Activated CD8-positive, alpha-beta memory T cell treated with anti-CD3 and anti-CD28 coated beads for 48 hours (primary cell): ENCODE measurements at regions not wholly inside any gene's neighbourhood (a gene's known extent, or its start where the extent isn't known, plus 50 kb on each side); places are given as distances from the start of the nearest gene placed in this dataset.

Experiments
- DNase-seq, 3 experiments: peaks; one replicate each; pipeline ENCODE4 v3.0.0-alpha.2; 2020; ENCODE audit warnings: low read depth in 2 of 3, low spot score in 2 of 3

DNA sequence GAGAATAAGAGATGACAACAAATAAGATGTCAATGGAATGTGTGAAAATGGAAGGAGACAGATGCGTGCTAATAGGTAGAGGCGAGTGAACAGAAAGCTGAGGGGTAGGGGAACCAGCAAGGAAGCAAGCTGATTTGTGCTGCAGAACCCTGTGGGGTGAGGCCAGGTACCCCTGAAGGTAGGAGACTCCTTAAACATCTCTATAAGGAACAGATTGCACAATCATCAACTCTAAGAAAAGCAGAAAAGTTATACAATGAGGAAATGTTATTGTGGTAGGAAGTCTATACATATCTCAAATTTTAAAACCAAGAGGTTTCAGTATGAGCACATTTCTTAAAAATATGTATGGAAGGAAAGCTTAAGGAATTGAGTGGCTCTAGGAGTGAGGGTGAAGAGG lies 315.0 kb upstream of the TPM1 start:
- DNase-seq, result no peak

DNA sequence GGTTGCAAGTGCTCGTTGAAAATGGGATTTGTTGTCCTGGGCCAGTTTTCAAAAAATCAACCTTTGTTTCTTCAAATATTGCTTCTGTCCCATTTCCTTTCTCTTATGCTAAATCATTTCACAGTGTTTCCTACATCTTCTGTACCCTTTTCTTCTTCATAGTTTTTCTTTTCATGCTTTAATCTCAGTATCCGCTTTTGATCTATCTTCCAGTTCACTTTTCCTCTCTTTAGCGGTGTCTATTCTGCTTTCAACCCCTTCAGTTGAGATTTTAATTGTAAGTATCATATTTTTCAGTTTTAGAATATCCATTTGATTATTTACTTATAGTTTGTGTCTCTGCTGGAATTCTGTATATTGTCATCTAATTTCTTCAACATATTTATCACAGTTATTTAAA lies 311.7 kb upstream of the TPM1 start:
- no peak for DNase-seq

DNA sequence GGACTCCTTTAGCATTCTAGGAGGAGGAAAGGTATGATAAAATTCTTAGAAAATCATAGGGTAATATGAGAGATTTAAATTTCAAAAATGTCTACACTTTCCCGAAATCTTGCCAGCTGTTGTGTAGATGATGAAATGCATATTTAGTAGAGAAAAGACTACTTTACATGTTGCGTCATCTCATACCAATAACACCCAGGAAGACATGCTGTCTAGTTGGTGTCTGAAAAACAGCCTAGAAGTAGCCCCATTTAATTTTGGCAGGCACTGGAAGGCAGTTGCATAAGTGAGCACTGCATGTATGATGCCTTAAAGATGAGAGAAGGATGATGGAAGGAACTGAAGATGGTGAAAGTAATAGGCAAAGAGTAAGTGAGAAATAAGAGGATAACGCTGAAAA lies 310.5 kb upstream of the TPM1 start:
- no peak for DNase-seq

DNA sequence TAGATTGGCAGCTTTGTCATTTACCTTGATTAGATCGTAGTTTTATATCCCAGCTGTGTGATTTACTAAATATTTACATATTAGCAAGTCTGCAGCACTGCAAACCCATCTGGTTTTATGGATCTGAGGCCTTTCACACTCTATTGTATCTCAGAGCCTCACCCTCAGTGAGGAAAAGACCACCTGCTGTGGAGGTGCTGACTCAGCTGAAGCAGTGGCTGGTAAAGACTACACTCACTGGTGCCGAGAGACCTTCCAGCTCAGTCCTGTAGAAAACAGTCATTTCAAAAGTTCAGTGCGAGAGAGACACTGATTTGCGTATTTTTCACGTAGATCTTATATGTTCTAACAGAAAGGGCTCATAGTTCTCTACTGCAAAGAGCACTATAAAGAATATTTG lies 307.8 kb upstream of the TPM1 start:
- DNase-seq, result no peak

DNA sequence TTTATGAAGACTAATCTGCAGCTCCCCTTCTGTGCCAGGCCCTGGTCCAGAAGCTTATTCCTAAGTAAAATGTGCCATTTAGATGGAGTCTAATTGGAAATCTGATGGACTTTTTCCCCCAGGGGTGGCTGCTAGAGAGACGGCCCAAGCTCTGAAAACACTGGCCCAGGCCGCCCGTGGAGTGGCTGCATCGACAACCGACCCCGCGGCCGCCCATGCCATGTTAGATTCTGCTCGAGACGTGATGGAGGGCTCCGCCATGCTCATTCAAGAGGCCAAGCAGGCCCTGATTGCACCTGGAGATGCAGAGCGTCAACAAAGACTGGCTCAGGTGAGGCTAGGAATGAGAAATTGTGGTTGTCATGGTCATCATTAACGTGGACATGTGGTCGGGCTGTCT lies 305.8 kb upstream of the TPM1 start:
- no peak for DNase-seq

DNA sequence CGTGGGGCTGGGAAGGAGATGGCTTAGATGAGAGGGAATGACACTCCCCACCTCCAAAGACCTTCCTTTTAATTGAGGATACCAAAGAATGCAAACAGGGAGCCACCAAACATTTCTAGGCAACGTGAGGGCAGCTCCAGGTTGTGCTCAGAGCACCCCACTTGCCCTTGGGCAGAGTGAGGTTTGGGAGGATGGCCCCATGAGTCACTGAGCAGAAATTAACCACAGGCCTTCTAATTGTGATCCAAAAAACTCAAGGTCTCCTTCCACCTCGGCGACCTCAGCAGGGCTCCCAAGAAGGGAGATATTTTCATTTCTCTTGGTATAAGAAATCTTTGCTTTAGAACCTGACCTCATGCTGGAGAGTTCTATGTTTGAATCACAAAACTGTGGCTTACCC lies 305.0 kb upstream of the TPM1 start:
- no peak for DNase-seq

DNA sequence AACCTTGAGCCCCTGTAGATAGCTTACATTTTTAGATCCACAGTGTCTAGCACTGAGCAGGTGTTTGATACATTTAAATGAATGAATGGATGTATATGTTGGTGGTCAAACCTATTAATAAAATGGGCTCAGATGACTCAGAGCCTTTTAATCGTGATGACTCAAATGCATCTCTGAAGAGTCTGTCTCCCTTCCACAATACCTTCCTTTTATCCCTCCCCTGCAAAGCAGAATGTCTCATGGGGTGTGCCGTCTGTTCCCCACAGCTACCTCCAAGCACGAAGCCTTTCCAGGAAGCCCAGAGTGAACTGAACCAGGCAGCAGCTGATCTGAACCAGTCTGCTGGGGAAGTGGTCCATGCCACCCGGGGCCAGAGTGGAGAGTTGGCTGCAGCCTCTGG lies 303.5 kb upstream of the TPM1 start:
- no peak for DNase-seq

DNA sequence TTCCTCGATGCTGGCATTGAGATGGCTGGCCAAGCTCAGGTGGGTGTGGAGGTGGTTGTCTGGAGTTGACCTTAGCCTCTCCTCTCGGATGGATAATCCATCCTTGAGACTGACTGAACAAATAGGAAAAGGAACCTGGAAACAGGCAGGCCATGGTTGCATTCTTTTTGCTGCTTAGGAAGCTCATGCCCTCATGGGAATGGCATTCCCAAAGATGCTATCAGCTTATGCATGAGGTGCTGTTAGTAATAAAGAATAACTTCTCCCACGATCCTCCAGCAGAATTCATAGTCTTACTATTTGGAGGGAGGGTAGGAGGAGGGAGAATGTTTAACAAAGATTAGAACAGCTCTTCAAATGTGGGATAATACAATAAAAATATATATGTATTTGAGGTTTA lies 303.0 kb upstream of the TPM1 start:
- DNase-seq, result no peak

DNA sequence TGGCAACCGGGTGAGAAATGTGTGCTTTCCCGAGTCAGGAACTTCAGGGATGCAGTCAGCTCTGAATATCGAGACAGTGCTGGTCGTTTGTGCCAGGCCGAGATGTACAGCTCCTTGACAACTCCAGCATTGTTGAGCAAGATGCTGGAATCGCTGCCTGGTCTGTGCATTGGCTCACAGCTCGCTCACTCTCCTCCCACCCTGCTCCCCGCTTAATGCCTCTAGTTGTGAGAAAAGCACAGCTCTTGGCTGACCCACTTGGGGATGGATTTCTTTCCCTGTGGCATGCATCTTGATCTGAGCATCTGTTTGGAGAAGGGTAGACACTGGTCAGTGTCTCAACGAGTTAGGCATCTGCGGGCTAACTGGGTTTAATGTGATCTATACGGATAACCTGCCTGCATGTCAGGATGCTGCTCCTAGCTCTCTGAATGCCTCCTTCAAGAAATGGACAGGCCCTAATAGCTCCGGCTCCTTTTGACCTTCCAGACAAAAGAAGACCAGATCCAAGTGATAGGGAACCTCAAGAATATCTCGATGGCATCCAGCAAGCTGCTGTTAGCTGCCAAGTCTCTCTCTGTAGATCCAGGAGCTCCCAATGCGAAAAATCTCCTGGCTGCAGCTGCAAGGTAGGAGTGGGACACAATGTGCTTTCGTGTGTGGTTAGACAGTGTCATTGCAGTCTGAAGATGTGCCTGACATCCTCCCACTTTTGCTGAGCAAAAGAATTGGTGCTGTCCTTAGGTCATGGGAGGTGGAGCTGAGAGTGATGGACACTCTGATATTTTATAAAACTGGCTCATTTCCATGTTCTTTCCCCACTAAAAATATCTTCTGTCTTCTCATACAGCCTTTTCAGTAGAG lies 302.2 kb upstream of the TPM1 start:
- no peak for DNase-seq

DNA sequence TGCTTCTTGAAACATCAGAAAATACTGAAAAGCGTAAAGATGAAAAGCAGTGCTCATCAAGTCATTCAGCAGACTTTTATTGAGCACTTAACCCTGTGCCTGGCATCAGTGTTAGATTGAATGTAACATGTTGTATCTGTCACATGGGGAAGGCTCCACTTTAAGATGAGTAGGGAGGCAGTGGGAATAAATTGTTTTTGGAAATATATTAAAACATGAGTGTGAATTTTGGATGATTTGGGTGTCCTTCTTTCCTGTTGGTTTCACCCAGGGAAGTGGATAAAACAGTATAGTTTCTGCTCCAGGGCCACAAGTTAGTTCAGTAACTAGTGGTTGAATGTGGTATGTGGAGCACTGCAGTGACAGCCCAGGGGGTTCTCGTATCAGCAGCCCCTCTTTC lies 301.4 kb upstream of the TPM1 start:
- DNase-seq, result no peak

DNA sequence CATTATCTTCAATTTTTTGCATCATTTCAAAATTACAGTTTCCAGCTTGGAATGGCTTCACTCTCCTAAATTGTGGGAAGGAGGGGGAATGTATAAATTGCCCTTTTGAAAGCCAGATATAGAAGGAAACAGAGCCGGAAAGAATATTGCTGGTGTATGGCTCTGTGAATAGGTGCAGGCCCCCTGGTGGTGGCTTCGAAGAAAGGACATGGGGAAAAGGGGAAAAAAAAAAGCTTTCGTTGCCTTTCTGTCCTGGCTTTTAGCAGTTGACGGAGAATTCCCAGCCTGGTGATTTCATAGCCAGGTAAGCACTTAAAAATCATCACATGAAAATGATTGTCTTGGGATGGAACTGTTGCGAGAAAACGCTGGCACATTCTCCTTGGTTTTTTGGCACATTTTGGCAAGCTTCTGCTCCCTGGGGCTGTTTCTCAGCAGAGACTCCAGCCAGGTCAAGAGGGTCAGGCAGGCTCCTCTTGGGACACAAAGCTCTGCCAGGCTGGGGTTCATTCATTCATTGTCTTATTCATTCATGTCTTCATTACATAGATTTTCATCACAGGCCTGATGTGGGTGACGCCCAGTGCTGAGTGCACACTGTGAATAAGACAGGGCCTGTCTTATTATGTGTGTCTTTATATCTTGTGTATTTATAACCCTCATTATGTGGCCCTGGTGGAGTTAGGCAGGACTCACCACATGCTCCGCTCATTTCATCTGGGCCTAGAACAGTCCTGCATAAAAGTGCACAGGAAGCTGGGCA lies 300.0 kb upstream of the TPM1 start:
- no peak for DNase-seq

DNA sequence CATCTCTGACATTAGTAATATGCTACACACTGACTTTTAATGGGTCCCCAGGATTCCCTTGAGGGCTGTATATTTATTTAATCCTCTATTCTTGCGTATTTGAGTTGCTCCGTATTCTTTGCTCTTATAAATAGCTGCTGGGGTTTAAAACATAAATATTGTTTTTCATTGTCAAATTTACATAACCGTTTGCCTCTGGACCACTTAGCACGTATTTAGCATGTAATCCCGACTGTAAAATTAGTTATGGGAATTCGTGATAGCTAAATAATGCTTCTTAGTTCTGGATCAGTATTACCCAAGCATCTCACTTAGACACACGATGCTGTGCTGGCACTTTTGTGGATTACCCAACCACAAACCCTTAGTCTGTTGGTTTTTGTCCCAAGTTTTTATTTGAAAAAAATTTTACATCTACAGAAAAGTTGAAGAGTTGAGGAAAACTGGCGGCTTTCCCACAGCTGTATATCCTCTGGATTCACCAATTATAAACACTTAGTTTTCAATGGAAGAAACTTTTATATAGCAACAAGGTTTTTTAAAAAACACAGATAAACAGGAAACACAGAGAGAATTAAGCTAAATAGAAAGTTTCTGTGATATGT lies 296.8 kb upstream of the TPM1 start:
- no peak for DNase-seq

DNA sequence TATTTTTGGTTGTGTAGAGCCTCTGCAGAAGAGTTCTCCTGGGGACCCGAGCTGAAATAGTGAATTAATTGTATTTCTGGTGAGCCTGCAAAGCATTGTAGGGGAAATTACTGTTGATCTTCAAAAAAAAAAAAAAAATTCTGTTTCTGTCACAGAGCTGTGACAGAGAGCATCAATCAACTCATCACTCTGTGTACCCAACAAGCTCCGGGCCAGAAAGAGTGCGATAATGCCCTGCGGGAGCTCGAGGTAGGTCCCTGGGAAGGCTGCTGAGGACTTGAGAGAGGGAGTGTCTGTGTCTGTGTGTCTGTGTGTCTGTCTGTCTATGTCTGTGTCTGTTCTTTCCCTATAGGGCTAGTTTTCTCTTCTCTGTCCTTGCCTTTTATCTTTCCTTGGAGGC lies 294.4 kb upstream of the TPM1 start:
- no peak for DNase-seq

DNA sequence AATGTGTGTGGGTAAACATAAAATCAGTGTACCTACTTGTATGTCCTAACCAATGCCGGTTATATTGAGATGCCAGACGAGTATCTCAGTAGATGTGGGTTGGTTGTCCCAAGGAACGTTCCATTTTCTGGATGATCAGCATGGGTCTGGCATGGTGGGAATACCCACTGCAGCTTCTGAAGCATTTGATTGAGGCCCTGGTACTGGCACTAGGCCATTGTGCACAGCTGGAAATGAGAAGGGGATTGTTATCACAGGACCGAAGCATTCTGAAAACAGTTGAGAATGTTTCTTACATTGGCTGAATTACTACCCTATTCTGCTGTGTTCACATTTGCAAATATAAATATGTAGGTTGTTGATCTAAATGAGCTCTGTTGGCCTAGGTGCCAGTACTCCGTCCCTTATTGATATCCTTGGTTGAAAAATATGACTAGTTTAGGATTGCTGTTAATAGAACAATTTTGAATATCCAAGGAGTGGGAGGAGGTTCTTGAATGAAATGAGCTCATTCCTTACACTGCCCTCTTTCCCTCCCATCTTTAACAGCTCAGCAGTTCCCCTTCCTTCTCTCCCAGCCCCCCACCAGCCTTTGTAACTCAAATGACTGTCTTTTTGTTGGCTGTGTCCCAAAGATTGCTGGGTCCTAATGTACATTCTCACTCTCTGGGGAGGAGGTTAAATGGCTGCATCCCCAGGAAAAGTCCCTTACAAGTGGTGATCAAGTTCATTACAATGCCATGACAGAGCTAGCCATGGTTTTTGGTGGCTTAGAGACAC lies 293.3 kb upstream of the TPM1 start:
- DNase-seq, result no peak

DNA sequence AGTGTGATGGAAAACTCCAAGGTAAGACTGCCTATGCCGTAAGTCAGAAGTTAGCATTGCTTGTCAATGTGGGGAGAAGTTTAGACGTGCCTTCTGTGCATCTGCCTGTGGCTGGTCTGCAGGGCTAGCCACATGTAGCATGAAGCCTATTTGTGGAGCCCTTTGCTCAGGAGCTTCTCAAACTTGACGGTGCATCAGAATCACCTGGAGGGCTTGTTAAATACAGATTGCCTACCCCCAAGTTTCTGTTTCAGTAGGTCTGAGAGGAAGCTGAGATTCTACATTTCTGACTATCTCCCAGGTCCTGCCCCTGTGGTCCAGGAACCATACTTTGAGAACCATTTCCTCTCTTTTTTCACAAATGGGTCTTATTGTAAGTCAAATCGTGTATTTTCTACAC lies 292.1 kb upstream of the TPM1 start:
- DNase-seq, result no peak

DNA sequence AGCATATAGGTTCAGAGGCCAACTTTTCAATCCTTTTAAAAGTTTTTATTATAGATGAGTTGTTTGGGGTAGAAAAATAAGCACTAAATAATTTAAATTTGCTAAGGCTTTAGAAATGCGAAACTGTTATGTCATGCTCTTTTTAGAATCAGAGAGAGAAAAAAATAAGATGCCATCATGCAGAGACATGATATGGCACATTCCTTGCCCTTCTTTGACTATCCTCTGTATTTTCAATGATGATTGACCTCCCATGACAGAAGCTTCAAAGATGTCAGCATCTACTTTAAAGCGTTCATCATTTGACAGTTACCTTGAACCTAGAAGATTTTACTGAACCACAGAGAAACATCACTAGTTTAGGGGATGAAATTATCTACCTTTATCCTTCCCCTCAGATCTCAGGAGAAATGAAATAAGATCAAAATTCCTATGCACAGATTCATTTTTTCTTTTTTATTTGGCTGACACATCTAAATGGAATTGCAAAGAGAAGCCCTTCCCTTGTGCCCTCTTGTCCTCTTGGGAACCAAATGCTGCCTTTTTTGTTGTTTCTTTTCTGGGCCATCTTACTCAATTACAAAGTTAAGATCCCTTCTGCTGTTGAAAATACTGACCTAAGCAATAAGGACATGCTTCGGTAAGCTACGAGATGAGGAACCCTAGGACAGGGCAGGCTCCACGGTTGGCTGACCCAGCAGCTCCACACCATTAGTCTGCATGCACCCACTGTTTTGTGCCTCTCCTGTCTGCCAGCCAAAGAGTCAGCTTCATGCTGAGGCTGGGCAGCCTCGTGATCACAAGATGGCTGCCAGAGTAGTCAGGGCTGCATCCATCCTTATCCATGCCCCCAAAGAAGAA lies 289.7 kb upstream of the TPM1 start:
- DNase-seq, result no peak

DNA sequence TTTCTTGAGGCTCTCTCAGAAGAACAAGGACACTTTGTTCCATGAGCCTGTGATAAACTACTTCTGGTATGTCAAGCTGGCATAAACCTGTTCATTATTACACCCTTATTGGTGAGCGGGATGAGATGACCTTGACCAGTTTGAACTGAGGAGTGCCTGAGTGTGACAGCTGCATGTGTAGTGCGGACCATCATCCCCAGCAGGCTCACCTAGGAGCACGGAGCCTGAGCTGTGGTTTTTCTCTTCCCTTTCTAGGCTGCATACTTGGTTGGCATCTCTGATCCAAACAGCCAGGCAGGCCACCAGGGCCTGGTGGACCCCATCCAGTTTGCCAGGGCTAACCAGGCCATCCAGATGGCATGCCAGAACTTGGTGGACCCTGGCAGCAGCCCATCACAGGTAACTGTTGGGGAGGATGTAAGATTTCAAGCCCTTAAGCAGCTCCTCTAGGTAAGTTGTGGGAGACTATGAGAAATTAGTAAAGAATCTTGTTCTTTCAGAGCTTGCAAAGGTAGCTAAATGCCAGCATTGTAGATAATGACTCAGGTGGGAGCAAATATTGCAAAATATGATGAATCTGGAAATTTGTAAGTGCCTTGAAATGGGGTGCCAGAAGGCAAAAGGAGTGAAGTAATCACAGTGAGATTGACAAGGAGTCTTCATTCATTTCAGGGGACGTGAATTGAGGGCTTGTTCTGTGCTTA lies 288.9 kb upstream of the TPM1 start:
- DNase-seq, result no peak

DNA sequence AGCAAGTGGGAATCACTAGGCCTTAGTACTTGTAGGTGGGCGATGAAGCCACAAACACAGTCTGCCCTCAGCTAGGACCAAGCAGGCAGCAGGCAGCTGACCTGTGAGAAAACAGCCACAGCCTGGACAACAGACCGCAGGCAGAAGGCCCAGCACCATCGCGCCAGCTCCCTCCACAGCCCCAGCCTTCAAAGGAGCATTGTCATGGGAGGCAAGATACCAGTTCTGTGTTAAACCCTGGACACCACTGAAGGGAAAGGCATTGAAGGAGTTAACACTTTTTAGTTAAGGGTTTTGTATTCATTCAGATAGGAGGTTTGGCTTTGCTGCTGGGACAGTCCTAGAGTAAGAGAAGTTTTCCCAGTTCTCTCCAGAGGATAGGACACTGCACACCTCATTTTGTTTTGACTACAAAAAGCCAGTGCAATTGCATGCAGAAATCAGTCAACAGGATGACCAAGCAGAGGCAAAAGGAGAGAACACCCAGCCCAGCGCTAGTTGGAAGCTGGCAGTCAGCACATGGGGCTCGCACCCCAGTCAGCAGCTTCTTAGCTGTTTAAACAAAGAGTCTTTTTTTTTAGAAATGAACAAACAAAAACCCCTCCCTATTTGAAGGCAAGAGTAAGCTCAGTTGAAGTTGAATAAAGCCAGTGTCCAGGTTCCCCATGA lies 286.1 kb upstream of the TPM1 start:
- DNase-seq, result no peak

DNA sequence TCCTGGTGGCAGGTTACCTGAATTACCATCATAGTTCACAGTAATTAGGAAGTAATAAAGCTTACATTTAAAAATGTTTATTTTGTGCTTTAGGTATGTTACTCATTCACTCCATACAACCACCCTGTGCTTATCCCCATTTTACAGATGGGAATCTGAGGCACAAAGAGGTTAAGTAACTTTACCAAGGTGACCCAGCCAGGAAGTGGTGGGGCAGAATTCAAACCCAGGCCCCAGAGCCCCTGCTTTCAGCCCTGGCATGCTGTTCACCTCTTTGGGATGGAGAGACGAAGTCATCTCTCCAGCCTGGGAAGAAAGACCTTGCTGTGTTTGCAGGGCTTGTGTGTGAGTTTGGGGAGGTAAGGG lies 285.6 kb upstream of the TPM1 start:
- no peak for DNase-seq
